Liver (tissue), 3 donors: ENCODE measurements at regions not wholly inside any gene's neighbourhood (a gene's known extent, or its start where the extent isn't known, plus 50 kb on each side); places are given as distances from the start of the nearest gene placed in this dataset.

Experiments used
- EGR1 ChIP-seq, 2 donors: IDR thresholded peaks; 2 replicates each; pipeline ENCODE4 v1.6.1; 2016 to 2018; ENCODE audit warnings: antibody characterized with exemption in 2 of 2, low read depth in 2 of 2
- FOXA1 ChIP-seq: IDR thresholded peaks from 2 replicates; pipeline ENCODE4 v1.6.1; 2016; ENCODE audit warnings: antibody characterized with exemption
- FOXA2 ChIP-seq: IDR thresholded peaks from 2 replicates; pipeline ENCODE4 v1.6.1; 2016; ENCODE audit warnings: antibody characterized with exemption
- HNF4A ChIP-seq, 2 donors: conservative IDR thresholded peaks; 2 replicates each; pipeline ENCODE4 v1.6.1; 2016; ENCODE audit warnings: antibody characterized with exemption in 2 of 2, mild to moderate bottlenecking in 2 of 2
- JUND ChIP-seq, 2 donors: IDR thresholded peaks; 2 replicates each; pipeline ENCODE4 v1.6.1; 2016; ENCODE audit warnings: antibody characterized with exemption in 2 of 2
- RAD21 ChIP-seq, 2 donors: IDR thresholded peaks; 2 replicates each; pipeline ENCODE4 v1.6.1; 2016; ENCODE audit warnings: antibody characterized with exemption in 2 of 2, mild to moderate bottlenecking in 2 of 2
- SP1 ChIP-seq: IDR thresholded peaks from 2 replicates; pipeline ENCODE4 v1.6.1; 2018; ENCODE audit warnings: antibody characterized with exemption, mild to moderate bottlenecking
- TAF1 ChIP-seq: conservative IDR thresholded peaks from 2 replicates; pipeline ENCODE4 v1.6.1; 2016; ENCODE audit warnings: antibody characterized with exemption, mild to moderate bottlenecking
- YY1 ChIP-seq: IDR thresholded peaks from 2 replicates; pipeline ENCODE4 v1.6.1; 2016; ENCODE audit warnings: antibody characterized with exemption, mild to moderate bottlenecking
- TF ChIP-seq, protein P1 (sequence below): fragments of 150-350 bp; IDR thresholded peaks from 2 replicates; pipeline ENCODE4 v1.5.1; 2017; ENCODE audit warnings: improper control_type of control experiment, low read depth, low read length; ENCODE audit not compliant: missing input control
- TF ChIP-seq, protein P2 (sequence below): IDR thresholded peaks from 2 replicates; pipeline ENCODE4 v1.6.1; 2016; ENCODE audit warnings: antibody characterized with exemption
- TF ChIP-seq, protein P3 (sequence below): IDR thresholded peaks from 2 replicates; pipeline ENCODE4 v1.6.1; 2016; ENCODE audit warnings: antibody characterized with exemption
- TF ChIP-seq, protein P4 (sequence below): IDR thresholded peaks from 2 replicates; pipeline ENCODE4 v1.6.1; 2016; ENCODE audit warnings: antibody characterized with exemption, mild to moderate bottlenecking
- donor health status: healthy.
- donor health status: healthy.

DNA sequence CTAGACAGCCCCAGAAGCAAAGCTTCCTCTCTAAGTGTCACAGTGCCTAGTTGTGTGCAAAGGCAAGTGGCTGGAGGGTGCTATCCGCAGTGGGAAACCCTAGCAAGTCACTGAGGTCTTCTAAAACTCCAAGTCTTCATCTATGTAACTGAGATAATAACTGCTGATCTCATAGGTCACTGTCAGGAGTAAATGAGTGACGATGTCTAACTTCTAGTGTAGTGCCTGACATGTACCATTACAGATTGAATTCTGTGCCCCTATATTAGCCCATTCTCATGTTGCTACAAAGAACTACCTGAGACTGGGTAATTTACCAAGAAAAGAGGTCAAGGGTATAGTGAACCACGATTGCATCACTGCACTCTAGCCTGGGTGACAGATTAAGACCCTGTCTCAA, 253.5 kb upstream of the JARID2 start:
- TF ChIP-seq, protein P1, sequence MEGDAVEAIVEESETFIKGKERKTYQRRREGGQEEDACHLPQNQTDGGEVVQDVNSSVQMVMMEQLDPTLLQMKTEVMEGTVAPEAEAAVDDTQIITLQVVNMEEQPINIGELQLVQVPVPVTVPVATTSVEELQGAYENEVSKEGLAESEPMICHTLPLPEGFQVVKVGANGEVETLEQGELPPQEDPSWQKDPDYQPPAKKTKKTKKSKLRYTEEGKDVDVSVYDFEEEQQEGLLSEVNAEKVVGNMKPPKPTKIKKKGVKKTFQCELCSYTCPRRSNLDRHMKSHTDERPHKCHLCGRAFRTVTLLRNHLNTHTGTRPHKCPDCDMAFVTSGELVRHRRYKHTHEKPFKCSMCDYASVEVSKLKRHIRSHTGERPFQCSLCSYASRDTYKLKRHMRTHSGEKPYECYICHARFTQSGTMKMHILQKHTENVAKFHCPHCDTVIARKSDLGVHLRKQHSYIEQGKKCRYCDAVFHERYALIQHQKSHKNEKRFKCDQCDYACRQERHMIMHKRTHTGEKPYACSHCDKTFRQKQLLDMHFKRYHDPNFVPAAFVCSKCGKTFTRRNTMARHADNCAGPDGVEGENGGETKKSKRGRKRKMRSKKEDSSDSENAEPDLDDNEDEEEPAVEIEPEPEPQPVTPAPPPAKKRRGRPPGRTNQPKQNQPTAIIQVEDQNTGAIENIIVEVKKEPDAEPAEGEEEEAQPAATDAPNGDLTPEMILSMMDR = no peak
- no peak for TF ChIP-seq HNF4A (conservative IDR thresholded peaks at IDR 0.05)
- TF ChIP-seq SP1 = no peak
- TF ChIP-seq, protein P2, sequence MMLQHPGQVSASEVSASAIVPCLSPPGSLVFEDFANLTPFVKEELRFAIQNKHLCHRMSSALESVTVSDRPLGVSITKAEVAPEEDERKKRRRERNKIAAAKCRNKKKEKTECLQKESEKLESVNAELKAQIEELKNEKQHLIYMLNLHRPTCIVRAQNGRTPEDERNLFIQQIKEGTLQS = no peak
- TF ChIP-seq RAD21 (IDR thresholded peaks at IDR 0.05) = no peak
- TF ChIP-seq, protein P3, sequence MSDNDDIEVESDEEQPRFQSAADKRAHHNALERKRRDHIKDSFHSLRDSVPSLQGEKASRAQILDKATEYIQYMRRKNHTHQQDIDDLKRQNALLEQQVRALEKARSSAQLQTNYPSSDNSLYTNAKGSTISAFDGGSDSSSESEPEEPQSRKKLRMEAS = no peak
- no peak for TF ChIP-seq JUND (IDR thresholded peaks at IDR 0.05)
- TF ChIP-seq, protein P4, sequence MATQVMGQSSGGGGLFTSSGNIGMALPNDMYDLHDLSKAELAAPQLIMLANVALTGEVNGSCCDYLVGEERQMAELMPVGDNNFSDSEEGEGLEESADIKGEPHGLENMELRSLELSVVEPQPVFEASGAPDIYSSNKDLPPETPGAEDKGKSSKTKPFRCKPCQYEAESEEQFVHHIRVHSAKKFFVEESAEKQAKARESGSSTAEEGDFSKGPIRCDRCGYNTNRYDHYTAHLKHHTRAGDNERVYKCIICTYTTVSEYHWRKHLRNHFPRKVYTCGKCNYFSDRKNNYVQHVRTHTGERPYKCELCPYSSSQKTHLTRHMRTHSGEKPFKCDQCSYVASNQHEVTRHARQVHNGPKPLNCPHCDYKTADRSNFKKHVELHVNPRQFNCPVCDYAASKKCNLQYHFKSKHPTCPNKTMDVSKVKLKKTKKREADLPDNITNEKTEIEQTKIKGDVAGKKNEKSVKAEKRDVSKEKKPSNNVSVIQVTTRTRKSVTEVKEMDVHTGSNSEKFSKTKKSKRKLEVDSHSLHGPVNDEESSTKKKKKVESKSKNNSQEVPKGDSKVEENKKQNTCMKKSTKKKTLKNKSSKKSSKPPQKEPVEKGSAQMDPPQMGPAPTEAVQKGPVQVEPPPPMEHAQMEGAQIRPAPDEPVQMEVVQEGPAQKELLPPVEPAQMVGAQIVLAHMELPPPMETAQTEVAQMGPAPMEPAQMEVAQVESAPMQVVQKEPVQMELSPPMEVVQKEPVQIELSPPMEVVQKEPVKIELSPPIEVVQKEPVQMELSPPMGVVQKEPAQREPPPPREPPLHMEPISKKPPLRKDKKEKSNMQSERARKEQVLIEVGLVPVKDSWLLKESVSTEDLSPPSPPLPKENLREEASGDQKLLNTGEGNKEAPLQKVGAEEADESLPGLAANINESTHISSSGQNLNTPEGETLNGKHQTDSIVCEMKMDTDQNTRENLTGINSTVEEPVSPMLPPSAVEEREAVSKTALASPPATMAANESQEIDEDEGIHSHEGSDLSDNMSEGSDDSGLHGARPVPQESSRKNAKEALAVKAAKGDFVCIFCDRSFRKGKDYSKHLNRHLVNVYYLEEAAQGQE = no peak
- no peak for TF ChIP-seq YY1
- no peak for TF ChIP-seq FOXA2
- no peak for TF ChIP-seq EGR1 (IDR thresholded peaks at IDR 0.05; ENCODE audit: low read depth in 2 of 2)
- TF ChIP-seq FOXA1 = no peak
- TF ChIP-seq TAF1 = no peak
